OCI-LY3 (cell line): ENCODE measurements at regions not wholly inside any gene's neighbourhood (a gene's known extent, or its start where the extent isn't known, plus 50 kb on each side); places are given as distances from the start of the nearest gene placed in this dataset.

Experiments
- H2AFZ ChIP-seq: fragments of 200-600, 300-600 bp; shearing (Covaris generic); 2 replicates; pipeline ENCODE4 v1.6.0; 2014; ENCODE audit warnings: antibody characterized with exemption, low read depth, low read length
- H3K27ac ChIP-seq: fragments of 200-600, 300-600 bp; sonication (generic); 2 replicates; pipeline ENCODE4 v1.5.1; 2014; ENCODE audit warnings: mild to moderate bottlenecking, low read length, moderate library complexity, mixed read lengths
- H3K27me3 ChIP-seq: fragments of 200-600, 300-600 bp; sonication (generic); 2 replicates; pipeline ENCODE4 v1.6.1; 2014; ENCODE audit warnings: low read depth, low read length, mixed read lengths
- H3K36me3 ChIP-seq: fragments of 200-600, 300-600 bp; sonication (generic); replicated peaks from 2 replicates; pipeline ENCODE3; 2014; ENCODE audit warnings: low read depth, low read length, mixed read lengths
- H3K4me1 ChIP-seq: fragments of 300-600, 200-600 bp; sonication (generic); 2 replicates; pipeline ENCODE4 v1.6.1; 2014; ENCODE audit warnings: low read length, mixed read lengths
- H3K4me2 ChIP-seq: fragments of 200-600, 300-600 bp; sonication (generic); 2 replicates; pipeline ENCODE4 v1.6.1; 2014; ENCODE audit warnings: low read length, mixed read lengths
- H3K4me3 ChIP-seq: fragments of 300-600, 200-600 bp; sonication (generic); 2 replicates; pipeline ENCODE4 v1.5.1; 2014; ENCODE audit warnings: antibody characterized with exemption, mild to moderate bottlenecking, low read length, moderate library complexity
- H3K79me2 ChIP-seq: fragments of 300-600, 200-600 bp; shearing (Covaris generic); 2 replicates; pipeline ENCODE4 v1.6.1; 2014; ENCODE audit warnings: mild to moderate bottlenecking, low read length, mixed read lengths
- H3K9ac ChIP-seq: fragments of 300-600, 200-600 bp; shearing (Covaris generic); 2 replicates; pipeline ENCODE4 v1.6.0; 2014; ENCODE audit warnings: mild to moderate bottlenecking, low read length, moderate library complexity
- H3K9me3 ChIP-seq: fragments of 200-600, 300-600 bp; shearing (Covaris generic); 2 replicates; pipeline ENCODE4 v1.6.1; 2014; ENCODE audit warnings: low read length, mixed read lengths; ENCODE audit not compliant: insufficient read depth
- H4K20me1 ChIP-seq: fragments of 200-600, 300-600 bp; sonication (generic); 2 replicates; pipeline ENCODE4 v1.6.1; 2016; ENCODE audit warnings: low read length, mixed read lengths; ENCODE audit not compliant: insufficient read depth
- CTCF ChIP-seq: fragments of 200-600, 300-600 bp; sonication (generic); IDR thresholded peaks from 2 replicates; pipeline ENCODE4 v1.5.1; 2014; ENCODE audit warnings: antibody characterized with exemption, low read length, low read depth
- EZH2phosphoT487 ChIP-seq: fragments of 200-600 bp; shearing (Covaris generic); IDR thresholded peaks from 2 replicates; pipeline ENCODE4 v1.6.1; 2018; ENCODE audit warnings: antibody characterized with exemption, mixed run types, low read depth

GRCh38 chrX:46295963-46296362, 249.3 kb downstream of the ZNF674 start:
- Histone ChIP-seq H3K9me3 (no peaks in the 10 kb centered on the region), H3K27me3 (no peaks in the 10 kb centered on the region)
- no peak for TF ChIP-seq EZH2phosphoT487
- TF ChIP-seq CTCF: no peak

GRCh38 chrX:46294234-46294633, 251.0 kb downstream of the ZNF674 start:
- no peak overlapping the region for H3K4me2 ChIP-seq
- no peak overlapping the region for H2AFZ ChIP-seq
- H4K20me1 ChIP-seq: no peaks in the 10 kb centered on the region
- H3K27me3 ChIP-seq: no peaks in the 10 kb centered on the region
- H3K4me1 ChIP-seq: no peaks in the 10 kb centered on the region
- H3K4me3 ChIP-seq: no peak overlapping the region
- no peaks in the 10 kb centered on the region for H3K79me2 ChIP-seq
- no peak overlapping the region for H3K9ac ChIP-seq
- H3K27ac ChIP-seq: no peak overlapping the region
- H3K36me3 ChIP-seq: no peaks in the 10 kb centered on the region
- no peaks in the 10 kb centered on the region for H3K9me3 ChIP-seq
- TF ChIP-seq CTCF: no peak
- TF ChIP-seq EZH2phosphoT487: no peak

More at GRCh38 chrX:46295963-46296362, 249.3 kb downstream of the ZNF674 start:
- H3K27ac ChIP-seq: no peak overlapping the region
- H3K36me3 ChIP-seq: no peaks in the 10 kb centered on the region
- no peaks in the 10 kb centered on the region for H3K4me1 ChIP-seq
- H3K4me3 ChIP-seq: no peak overlapping the region
- H3K79me2 ChIP-seq: no peaks in the 10 kb centered on the region
- no peak overlapping the region for H3K4me2 ChIP-seq
- no peak overlapping the region for H2AFZ ChIP-seq
- H3K9ac ChIP-seq: no peak overlapping the region
- H4K20me1 ChIP-seq: no peaks in the 10 kb centered on the region

- H3K79me2 ChIP-seq: no peaks in the 10 kb centered on the region
- H3K27ac ChIP-seq: no peak overlapping the region
- no peak overlapping the region for H3K4me3 ChIP-seq
- H4K20me1 ChIP-seq: no peaks in the 10 kb centered on the region
- no peak overlapping the region for H2AFZ ChIP-seq
- TF ChIP-seq EZH2phosphoT487 (no peak), CTCF (no peak)
- no peaks in the 10 kb centered on the region for H3K27me3 ChIP-seq
- no peak overlapping the region for H3K9ac ChIP-seq
- H3K9me3 ChIP-seq: no peaks in the 10 kb centered on the region
- no peaks in the 10 kb centered on the region for H3K36me3 ChIP-seq
- H3K4me1 ChIP-seq: peaks cover 6% of the 10 kb centered on the region; the same call in 1 of the 2 replicates
- no peak overlapping the region for H3K4me2 ChIP-seq
Observed at GRCh38 chrX:46279925-46280313, 265.3 kb downstream of the ZNF674 start.

GRCh38 chrX:46279214-46279924, 265.9 kb downstream of the ZNF674 start:
- no peak for TF ChIP-seq CTCF
- no peak for TF ChIP-seq EZH2phosphoT487
- Histone ChIP-seq H3K4me1 (peaks cover 6% of the 10 kb centered on the region; the same call in 1 of the 2 replicates), H3K27ac (no peak overlapping the region), H3K4me3 (no peak overlapping the region), H3K9ac (no peak overlapping the region), H3K36me3 (no peaks in the 10 kb centered on the region), H2AFZ (no peak overlapping the region), H3K27me3 (no peaks in the 10 kb centered on the region), H4K20me1 (no peaks in the 10 kb centered on the region), H3K9me3 (no peaks in the 10 kb centered on the region), H3K4me2 (no peak overlapping the region), H3K79me2 (no peaks in the 10 kb centered on the region)
